ENCODE measurements at regions not wholly inside any gene's neighbourhood (a gene's known extent, or its start where the extent isn't known, plus 50 kb on each side); places are given as distances from the start of the nearest gene placed in this dataset.

GRCh38 chr17:65477600-65477999 lies 83.8 kb downstream of the AXIN2 start:
- no peak for TF ChIP-seq CTCF (IDR thresholded peaks at IDR 0.05)
- no peak for DNase-seq
- H3K36me3 ChIP-seq = no peaks in the 10 kb centered on the region
- H3K4me1 ChIP-seq = peaks cover 0 to 12% (median 6%) of the 10 kb centered on the region in 4 donors
- H3K27me3 ChIP-seq = peaks cover 0 to 5% of the 10 kb centered on the region in 2 donors
- no peak overlapping the region for H3K27ac ChIP-seq
- intact Hi-C loops (cut with DNase I; ENCODE audit: low total_unique reads) = no loop called here
- no peaks in the 10 kb centered on the region for H3K9me3 ChIP-seq
- no peak overlapping the region for H3K4me3 ChIP-seq

- peaks cover 0 to 19% (median 8%) of the 10 kb centered on the region in 4 donors for H3K4me1 ChIP-seq
- no peak overlapping the region for H3K27ac ChIP-seq
Measured at GRCh38 chr17:65474660-65475059, 86.8 kb downstream of the AXIN2 start.

GRCh38 chr17:65473985-65474384 lies 87.5 kb downstream of the AXIN2 start:
- no peaks in the 10 kb centered on the region for H3K9me3 ChIP-seq
- H3K4me3 ChIP-seq = no peak overlapping the region
- no peak for TF ChIP-seq CTCF (IDR thresholded peaks at IDR 0.05)
- H3K36me3 ChIP-seq = no peaks in the 10 kb centered on the region
- H3K27ac ChIP-seq = no peak overlapping the region
- intact Hi-C loops (cut with DNase I; ENCODE audit: low total_unique reads) = no loop called here
- peaks cover 0 to 5% of the 10 kb centered on the region in 2 donors for H3K27me3 ChIP-seq
- no peak for DNase-seq
- peaks cover 0 to 19% (median 8%) of the 10 kb centered on the region in 4 donors for H3K4me1 ChIP-seq

More at GRCh38 chr17:65474660-65475059, 86.8 kb downstream of the AXIN2 start:
- no peak for DNase-seq
- TF ChIP-seq CTCF (IDR thresholded peaks at IDR 0.05) = no peak
- H3K36me3 ChIP-seq = no peaks in the 10 kb centered on the region
- peaks cover 0 to 5% of the 10 kb centered on the region in 2 donors for H3K27me3 ChIP-seq
- H3K9me3 ChIP-seq = no peaks in the 10 kb centered on the region
- intact Hi-C loops (cut with DNase I; ENCODE audit: low total_unique reads) = no loop called here
- no peak overlapping the region for H3K4me3 ChIP-seq

GRCh38 chr17:65473363-65473762 lies 88.1 kb downstream of the AXIN2 start:
- H3K9me3 ChIP-seq = no peaks in the 10 kb centered on the region
- peaks cover 0 to 5% of the 10 kb centered on the region in 2 donors for H3K27me3 ChIP-seq
- no peak for TF ChIP-seq CTCF (IDR thresholded peaks at IDR 0.05)
- H3K27ac ChIP-seq = peak overlapping the region; percentile 48 to 60
- H3K4me3 ChIP-seq = no peak overlapping the region
- no peaks in the 10 kb centered on the region for H3K36me3 ChIP-seq
- intact Hi-C loops (cut with DNase I; ENCODE audit: low total_unique reads) = no loop called here
- peaks cover 0 to 19% (median 8%) of the 10 kb centered on the region in 4 donors for H3K4me1 ChIP-seq
- DNase-seq = no peak

GRCh38 chr17:65472666-65473309 lies 88.7 kb downstream of the AXIN2 start:
- intact Hi-C loops (cut with DNase I; ENCODE audit: low total_unique reads) = no loop called here
- peaks cover 0 to 19% (median 8%) of the 10 kb centered on the region in 4 donors for H3K4me1 ChIP-seq
- no peaks in the 10 kb centered on the region for H3K9me3 ChIP-seq
- H3K27me3 ChIP-seq = peaks cover 0 to 5% of the 10 kb centered on the region in 2 donors
- H3K4me3 ChIP-seq = no peak overlapping the region
- no peaks in the 10 kb centered on the region for H3K36me3 ChIP-seq
- H3K27ac ChIP-seq = peak overlapping the region; percentile 48 to 60
- no peak for TF ChIP-seq CTCF (IDR thresholded peaks at IDR 0.05)
- peak; percentile 69 to 87 for DNase-seq
